H1 (cell line): ENCODE measurements at regions not wholly inside any gene's neighbourhood (a gene's known extent, or its start where the extent isn't known, plus 50 kb on each side); places are given as distances from the start of the nearest gene placed in this dataset.

Experiments used
- CTCF ChIA-PET: fragments of 300-600 bp; sonication (Branson Sonifier 250); formaldehyde crosslinking; loops from one replicate; lab custom pipeline; 2021; ENCODE audit not compliant: partially characterized antibody; lab: Charles Lee
- POLR2A ChIA-PET: fragments of 300-600 bp; sonication (Branson Sonifier 250); formaldehyde crosslinking; loops from one replicate; lab custom pipeline; 2021; ENCODE audit warnings: inconsistent platforms; ENCODE audit not compliant: partially characterized antibody; lab: Charles Lee
- DNase-seq, 2 experiments: peaks; one replicate each; pipeline versions ENCODE4 v3.0.0 to v3.0.0-alpha.2; 2010 to 2022; ENCODE audit warnings: low spot score in 2 of 2, low read depth in 1 of 2, mixed read lengths in 1 of 2
- FAIRE-seq: peaks from 2 replicates; lab custom pipeline; 2011; peaks lifted over from hg19 to GRCh38; lab: Jason Lieb, UNC
- H2AFZ ChIP-seq: 2 replicates; pipeline ENCODE4 v1.8.1; 2012; ENCODE audit warnings: low read length, inconsistent platforms
- H2AK5ac ChIP-seq: 2 replicates; pipeline ENCODE4 v1.6.1; 2013; ENCODE audit warnings: low read depth, low read length
- H2BK120ac ChIP-seq: replicated peaks from 2 replicates; pipeline ENCODE3; 2013; ENCODE audit warnings: low read depth, low read length, inconsistent platforms
- H2BK12ac ChIP-seq: 2 replicates; pipeline ENCODE4 v1.6.1; 2013; ENCODE audit warnings: low read depth, low read length
- H2BK15ac ChIP-seq: 2 replicates; pipeline ENCODE4 v1.6.1; 2013; ENCODE audit warnings: low read length
- H2BK20ac ChIP-seq: 2 replicates; pipeline ENCODE4 v1.6.1; 2013; ENCODE audit warnings: low read length
- H2BK5ac ChIP-seq: 2 replicates; pipeline ENCODE4 v1.6.1; 2013; ENCODE audit warnings: low read depth, low read length
- H3K14ac ChIP-seq: 2 replicates; pipeline ENCODE4 v1.6.1; 2013; ENCODE audit warnings: inconsistent platforms; ENCODE audit not compliant: insufficient read length
- H3K18ac ChIP-seq: 2 replicates; pipeline ENCODE4 v1.6.1; 2013; ENCODE audit warnings: low read length; ENCODE audit errors: extremely low read depth
- H3K23ac ChIP-seq: 2 replicates; pipeline ENCODE4 v1.6.1; 2013; ENCODE audit warnings: inconsistent platforms; ENCODE audit not compliant: insufficient read length
- H3K23me2 ChIP-seq: 2 replicates; pipeline ENCODE4 v1.6.1; 2013; ENCODE audit warnings: low read depth, low read length
- H3K27ac ChIP-seq: 2 replicates; pipeline ENCODE4 v1.6.1; 2011; ENCODE audit warnings: low read depth, low read length, inconsistent platforms
- H3K27me3 ChIP-seq, 4 experiments: replicated peaks in 1 of 4; 1 replicate in 1 of 4; 2 replicates in 3 of 4; pipeline versions ENCODE4 v1.6.1 to v1.8.1; 2011 to 2013; ENCODE audit warnings: low read length in 3 of 4, mild to moderate bottlenecking in 3 of 4, inconsistent platforms in 2 of 4, mixed read lengths in 2 of 4, moderate library complexity in 1 of 4; ENCODE audit not compliant: control insufficient read depth in 3 of 4, insufficient read depth in 3 of 4; ENCODE audit errors: extremely low read depth in 1 of 4
- H3K36me3 ChIP-seq, 4 experiments: 2 replicates each; pipeline versions ENCODE4 v1.6.1 to v1.8.1; 2011 to 2013; ENCODE audit warnings: mild to moderate bottlenecking in 4 of 4, low read length in 3 of 4, moderate library complexity in 2 of 4, control low read depth in 1 of 4, inconsistent platforms in 1 of 4; ENCODE audit not compliant: insufficient read depth in 4 of 4, control insufficient read depth in 2 of 4
- H3K4ac ChIP-seq: replicated peaks from 2 replicates; pipeline ENCODE3; 2013; ENCODE audit warnings: low read length, low read depth, mixed read lengths, inconsistent platforms; ENCODE audit not compliant: insufficient read length
- H3K4me1 ChIP-seq, 4 experiments: replicated peaks in 1 of 4; 1 replicate in 1 of 4; 2 replicates in 3 of 4; pipeline versions ENCODE4 v1.6.1 to v1.8.1; 2011 to 2013; ENCODE audit warnings: low read length in 3 of 4, inconsistent platforms in 2 of 4, mixed read lengths in 1 of 4; ENCODE audit not compliant: insufficient read depth in 4 of 4, control insufficient read depth in 3 of 4
- H3K4me2 ChIP-seq, 2 experiments: 2 replicates each; pipeline versions ENCODE4 v1.6.1 to v1.8.1; 2011 to 2013; ENCODE audit warnings: low read depth in 2 of 2, low read length in 2 of 2, control low read depth in 1 of 2, inconsistent platforms in 1 of 2, mild to moderate bottlenecking in 1 of 2; ENCODE audit not compliant: insufficient read depth in 1 of 2
- H3K4me3 ChIP-seq, 4 experiments: fragments of 200-600, 300-600 bp in 1 of 4; sonication (generic), shearing (Covaris generic), sonication (Bioruptor Twin) in 1 of 4; 2 replicates each; pipeline versions ENCODE4 v1.5.1 to v1.8.1; 2011 to 2016; ENCODE audit warnings: low read length in 4 of 4, low read depth in 3 of 4, control low read depth in 2 of 4, inconsistent platforms in 2 of 4, mild to moderate bottlenecking in 2 of 4, mixed read lengths in 1 of 4, moderate library complexity in 1 of 4; ENCODE audit not compliant: insufficient read depth in 2 of 4; ENCODE audit errors: extremely low read depth in 1 of 4
- H3K56ac ChIP-seq: replicated peaks from 2 replicates; pipeline ENCODE3; 2013; ENCODE audit warnings: low read depth, mild to moderate bottlenecking, mixed read lengths, low read length, inconsistent platforms; ENCODE audit not compliant: insufficient read length
- H3K79me1 ChIP-seq: 2 replicates; pipeline ENCODE4 v1.6.1; 2013; ENCODE audit warnings: low read depth, low read length, control low read depth
- H3K79me2 ChIP-seq, 2 experiments: 2 replicates each; pipeline versions ENCODE4 v1.6.1 to v1.8.1; 2012 to 2013; ENCODE audit warnings: low read length in 2 of 2, mild to moderate bottlenecking in 2 of 2, inconsistent platforms in 1 of 2; ENCODE audit not compliant: insufficient read depth in 2 of 2, control insufficient read depth in 1 of 2
- H3K9ac ChIP-seq, 4 experiments: replicated peaks in 1 of 4; 1 replicate in 1 of 4; 2 replicates in 3 of 4; pipeline versions ENCODE4 v1.6.1 to v1.8.1; 2011 to 2013; ENCODE audit warnings: low read depth in 3 of 4, low read length in 3 of 4, control low read depth in 2 of 4, mild to moderate bottlenecking in 2 of 4, moderate library complexity in 2 of 4, inconsistent platforms in 1 of 4; ENCODE audit errors: extremely low read depth in 1 of 4
- H3K9me3 ChIP-seq, 2 experiments: 2 replicates each; pipeline versions ENCODE4 v1.6.1 to v1.8.1; 2012 to 2013; ENCODE audit warnings: mild to moderate bottlenecking in 2 of 2, moderate library complexity in 2 of 2, control low read depth in 1 of 2, inconsistent platforms in 1 of 2, low read depth in 1 of 2, low read length in 1 of 2, mixed read lengths in 1 of 2; ENCODE audit not compliant: insufficient read depth in 2 of 2
- H4K20me1 ChIP-seq, 2 experiments: replicated peaks in 1 of 2; 2 replicates each; pipeline versions ENCODE3 to v1.8.1; 2011 to 2013; ENCODE audit warnings: inconsistent platforms in 2 of 2, low read length in 2 of 2, mild to moderate bottlenecking in 1 of 2; ENCODE audit not compliant: insufficient read depth in 2 of 2, control insufficient read depth in 1 of 2
- H4K5ac ChIP-seq: 2 replicates; pipeline ENCODE4 v1.6.1; 2013; ENCODE audit warnings: low read length, low read depth, mixed read lengths, inconsistent platforms; ENCODE audit not compliant: insufficient read length
- H4K8ac ChIP-seq: 2 replicates; pipeline ENCODE4 v1.8.0; 2013; ENCODE audit warnings: mild to moderate bottlenecking, moderate library complexity, low read length, inconsistent platforms; ENCODE audit not compliant: insufficient read depth; ENCODE audit errors: extremely low read depth
- H4K91ac ChIP-seq: replicated peaks from 2 replicates; pipeline ENCODE3; 2013; ENCODE audit warnings: low read length, mixed read lengths, inconsistent platforms; ENCODE audit not compliant: insufficient read length
- CHD1 ChIP-seq: IDR thresholded peaks from 2 replicates; pipeline ENCODE4 v1.6.1; 2012; ENCODE audit warnings: low read depth, low read length, improper control_type of control experiment
- EGR1 ChIP-seq: IDR thresholded peaks from 2 replicates; pipeline ENCODE4 v1.6.1; 2011; ENCODE audit warnings: low read depth, low read length, borderline replicate concordance
- GABPA ChIP-seq: IDR thresholded peaks from 2 replicates; pipeline ENCODE4 v1.6.1; 2011; ENCODE audit warnings: mild to moderate bottlenecking, low read length, moderate library complexity, borderline replicate concordance; ENCODE audit not compliant: insufficient read depth
- HDAC6 ChIP-seq: IDR thresholded peaks from one replicate; pipeline ENCODE4 v1.7.1; 2012; ENCODE audit warnings: low read depth, mild to moderate bottlenecking, inconsistent platforms, low read length, moderate library complexity
- POLR2AphosphoS5 ChIP-seq: IDR thresholded peaks from 2 replicates; pipeline ENCODE4 v1.6.1; 2011; ENCODE audit warnings: low read depth, low read length
- RAD21 ChIP-seq, 2 experiments: IDR thresholded peaks in 1 of 2; conservative IDR thresholded peaks in 1 of 2; 2 replicates each; pipeline ENCODE4 v1.6.1; 2011; ENCODE audit warnings: low read depth in 2 of 2, low read length in 2 of 2, improper control_type of control experiment in 1 of 2, inconsistent platforms in 1 of 2, mild to moderate bottlenecking in 1 of 2, moderate library complexity in 1 of 2
- SIN3A ChIP-seq, 2 experiments: IDR thresholded peaks in 1 of 2; conservative IDR thresholded peaks in 1 of 2; 2 replicates each; pipeline ENCODE4 v1.6.1; 2011 to 2012; ENCODE audit warnings: low read length in 2 of 2, improper control_type of control experiment in 1 of 2, low read depth in 1 of 2, mild to moderate bottlenecking in 1 of 2
- SP2 ChIP-seq: IDR thresholded peaks from 2 replicates; pipeline ENCODE4 v1.6.1; 2012; ENCODE audit warnings: mild to moderate bottlenecking, low read length, inconsistent platforms
- TBP ChIP-seq: IDR thresholded peaks from 2 replicates; pipeline ENCODE4 v1.6.1; 2011; ENCODE audit warnings: low read depth, low read length, improper control_type of control experiment
- ZNF274 ChIP-seq: IDR thresholded peaks from 2 replicates; pipeline ENCODE4 v1.7.0; 2012; ENCODE audit warnings: low read length, borderline replicate concordance; ENCODE audit errors: extremely low read depth
- WGBS, 2 experiments: shearing (Covaris generic) in 1 of 2; methylation state at CpG; one replicate each; pipeline versions ENCODE4 v1.1.6 to v1.1.7; 2013 to 2015; ENCODE audit warnings: low lambda C conversion rate in 2 of 2, mixed read lengths in 2 of 2, inconsistent platforms in 1 of 2, low coverage in 1 of 2, missing lambda C conversion rate in 1 of 2; ENCODE audit not compliant: insufficient replicate concordance in 2 of 2, insufficient coverage in 1 of 2, insufficient read length in 1 of 2; ENCODE audit errors: extremely low coverage in 1 of 2, missing lambda C conversion rate in 1 of 2; 5-methylcytosine and 5-hydroxymethylcytosine counted together

DNA sequence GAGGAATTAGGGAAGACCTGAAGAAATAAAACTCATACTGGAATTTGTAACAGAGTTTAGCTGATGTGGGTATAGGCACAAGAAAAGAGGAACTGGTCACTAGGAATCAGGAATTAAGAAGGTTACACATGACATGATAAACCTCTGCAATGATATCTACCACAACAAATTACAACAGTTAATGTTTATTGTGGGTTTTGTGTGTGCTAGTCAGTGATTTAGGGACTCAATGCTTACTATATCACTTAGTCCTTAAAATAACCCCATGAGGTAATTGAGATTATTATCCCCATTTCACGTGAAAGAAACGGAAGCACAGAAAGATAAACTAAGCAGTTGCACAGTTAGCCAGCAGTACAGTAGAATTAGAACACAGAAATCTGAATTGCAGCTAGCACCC, 415.8 kb upstream of the ZEB2 start:
- H3K9me3 ChIP-seq, result no peaks in the 10 kb centered on the region
- no peak overlapping the region for H3K4me3 ChIP-seq
- POLR2A ChIA-PET, result no interaction called here
- H2AK5ac ChIP-seq, result no peak overlapping the region
- H3K23ac ChIP-seq, result no peak overlapping the region
- DNase-seq, result no peak
- no peaks in the 10 kb centered on the region for H3K27me3 ChIP-seq
- no peaks in the 10 kb centered on the region for H3K23me2 ChIP-seq
- WGBS, 2 experiments, result 84% methylated on average over 2 of the region's 2 CpGs; no CpG with 5 or more reads in 1 of the 2 experiments
- no peak for FAIRE-seq
- H2AFZ ChIP-seq, result no peak overlapping the region
- CTCF ChIA-PET, result no interaction called here
- no peaks in the 10 kb centered on the region for H4K20me1 ChIP-seq
- no peak for TF ChIP-seq ZNF274
- TF ChIP-seq TBP, result no peak
- no peak for TF ChIP-seq POLR2AphosphoS5
- no peak for TF ChIP-seq HDAC6
- TF ChIP-seq GABPA, result no peak
- no peak for TF ChIP-seq CHD1
- TF ChIP-seq EGR1, result no peak
- TF ChIP-seq SIN3A (conservative IDR thresholded peaks at IDR 0.05 in 1 of 2, IDR thresholded peaks at IDR 0.05 in 1 of 2; ENCODE audit: low read depth in 1 of 2, low read length in 2 of 2), result no peak
- TF ChIP-seq SP2, result no peak
- TF ChIP-seq RAD21 (IDR thresholded peaks at IDR 0.05 in 1 of 2, conservative IDR thresholded peaks at IDR 0.05 in 1 of 2; ENCODE audit: low read depth in 2 of 2, low read length in 2 of 2), result no peak
- TF ChIP-seq, all 59 proteins: peak for 0
- Histone ChIP-seq H4K5ac (no peak overlapping the region), H2BK20ac (no peak overlapping the region), H4K8ac (no peak overlapping the region), H3K27ac (no peak overlapping the region), H3K56ac (no peak overlapping the region), H3K4me1 (no peaks in the 10 kb centered on the region), H4K91ac (no peak overlapping the region), H3K9ac (no peak overlapping the region), H2BK5ac (no peak overlapping the region), H3K79me2 (no peaks in the 10 kb centered on the region), H3K18ac (no peak overlapping the region), H3K36me3 (no peaks in the 10 kb centered on the region), H3K4ac (no peak overlapping the region), H3K79me1 (no peaks in the 10 kb centered on the region), H2BK120ac (no peak overlapping the region), H3K4me2 (no peak overlapping the region), H3K14ac (no peak overlapping the region), H2BK12ac (no peak overlapping the region), H2BK15ac (no peak overlapping the region)
